D721Med (cell line): ENCODE measurements at regions not wholly inside any gene's neighbourhood (a gene's known extent, or its start where the extent isn't known, plus 50 kb on each side); places are given as distances from the start of the nearest gene placed in this dataset.
"Not testable (repeated sequence)": the region's sequence is repeated elsewhere in the genome, so short reads cannot be mapped to it uniquely, and the experiment has no call there.

ENCODE experiments used
- DNase-seq: peaks from one replicate; pipeline ENCODE4 v3.0.0; 2011; ENCODE audit warnings: low spot score; ENCODE audit not compliant: insufficient read length
- FAIRE-seq: peaks from 2 replicates; lab custom pipeline; 2011; peaks lifted over from hg19 to GRCh38; lab: Jason Lieb, UNC
- TF ChIP-seq, protein P1 (sequence below): IDR thresholded peaks from 2 replicates; pipeline ENCODE4 v1.5.1; 2012; ENCODE audit warnings: mild to moderate bottlenecking, control low read depth; ENCODE audit not compliant: insufficient read depth; ENCODE audit errors: missing control alignments

DNA sequence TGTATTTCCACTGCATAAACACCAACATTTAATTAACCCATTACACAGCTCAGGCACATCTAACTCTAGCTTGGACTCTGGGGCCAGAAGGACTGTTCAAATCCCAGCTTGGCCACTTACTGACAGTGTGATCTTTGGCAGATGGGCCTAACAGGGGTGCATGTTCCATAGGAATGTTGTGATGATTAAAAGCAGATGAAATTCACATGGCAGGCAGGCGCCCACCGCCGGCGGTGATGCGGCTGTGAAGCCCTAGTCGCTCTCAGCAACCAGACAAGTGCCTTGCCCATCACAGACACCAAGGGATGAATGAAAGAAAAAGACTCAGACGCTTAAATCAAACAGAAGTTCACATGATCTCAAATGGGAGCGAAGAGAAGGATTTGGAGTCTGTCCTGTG, 84.6 kb upstream of the WSB1 start:
- DNase-seq (no peak), FAIRE-seq (no peak)
- TF ChIP-seq, protein P1, sequence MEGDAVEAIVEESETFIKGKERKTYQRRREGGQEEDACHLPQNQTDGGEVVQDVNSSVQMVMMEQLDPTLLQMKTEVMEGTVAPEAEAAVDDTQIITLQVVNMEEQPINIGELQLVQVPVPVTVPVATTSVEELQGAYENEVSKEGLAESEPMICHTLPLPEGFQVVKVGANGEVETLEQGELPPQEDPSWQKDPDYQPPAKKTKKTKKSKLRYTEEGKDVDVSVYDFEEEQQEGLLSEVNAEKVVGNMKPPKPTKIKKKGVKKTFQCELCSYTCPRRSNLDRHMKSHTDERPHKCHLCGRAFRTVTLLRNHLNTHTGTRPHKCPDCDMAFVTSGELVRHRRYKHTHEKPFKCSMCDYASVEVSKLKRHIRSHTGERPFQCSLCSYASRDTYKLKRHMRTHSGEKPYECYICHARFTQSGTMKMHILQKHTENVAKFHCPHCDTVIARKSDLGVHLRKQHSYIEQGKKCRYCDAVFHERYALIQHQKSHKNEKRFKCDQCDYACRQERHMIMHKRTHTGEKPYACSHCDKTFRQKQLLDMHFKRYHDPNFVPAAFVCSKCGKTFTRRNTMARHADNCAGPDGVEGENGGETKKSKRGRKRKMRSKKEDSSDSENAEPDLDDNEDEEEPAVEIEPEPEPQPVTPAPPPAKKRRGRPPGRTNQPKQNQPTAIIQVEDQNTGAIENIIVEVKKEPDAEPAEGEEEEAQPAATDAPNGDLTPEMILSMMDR: no peak

DNA sequence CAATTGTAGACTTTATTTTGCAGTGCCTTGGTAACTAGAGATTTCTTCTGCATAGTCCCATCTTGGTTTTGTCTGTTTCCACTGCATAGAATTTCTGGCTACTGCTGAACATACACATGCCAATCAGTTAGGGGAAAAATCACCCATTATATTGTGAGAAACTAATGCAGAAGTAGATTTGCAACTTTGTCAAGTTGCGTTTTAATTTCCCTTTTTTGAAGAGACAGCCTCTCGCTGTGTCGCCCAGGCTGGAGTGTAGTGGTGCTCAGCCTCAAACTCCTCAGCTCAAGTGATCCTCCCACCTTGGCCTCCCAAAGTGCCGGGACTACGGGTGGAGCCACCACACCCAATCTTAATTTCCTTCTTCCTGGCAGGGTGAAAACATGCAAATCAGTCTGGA, 83.1 kb upstream of the WSB1 start:
- not testable (repeated sequence) for DNase-seq, FAIRE-seq

DNA sequence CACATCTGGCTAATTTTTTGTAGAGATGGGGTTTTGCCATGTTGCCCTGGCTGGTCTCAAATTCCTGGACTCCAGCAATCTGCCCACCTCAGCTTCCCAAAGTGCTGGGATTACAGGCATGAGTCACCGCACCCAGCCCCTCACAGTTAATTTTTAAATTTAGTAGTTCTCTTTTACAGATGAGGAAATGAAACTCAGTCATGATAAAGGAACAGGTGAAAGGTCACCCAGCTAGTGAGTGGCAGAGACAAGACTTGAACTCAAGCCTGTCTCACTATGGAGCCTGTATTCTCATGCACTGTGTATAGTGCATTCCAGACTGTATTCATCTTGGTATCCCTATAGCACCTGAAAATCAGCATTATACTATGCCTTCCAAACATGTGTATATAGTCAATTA, 77.1 kb upstream of the WSB1 start:
- TF ChIP-seq, protein P1: no peak
- no peak for DNase-seq
- no peak for FAIRE-seq

DNA sequence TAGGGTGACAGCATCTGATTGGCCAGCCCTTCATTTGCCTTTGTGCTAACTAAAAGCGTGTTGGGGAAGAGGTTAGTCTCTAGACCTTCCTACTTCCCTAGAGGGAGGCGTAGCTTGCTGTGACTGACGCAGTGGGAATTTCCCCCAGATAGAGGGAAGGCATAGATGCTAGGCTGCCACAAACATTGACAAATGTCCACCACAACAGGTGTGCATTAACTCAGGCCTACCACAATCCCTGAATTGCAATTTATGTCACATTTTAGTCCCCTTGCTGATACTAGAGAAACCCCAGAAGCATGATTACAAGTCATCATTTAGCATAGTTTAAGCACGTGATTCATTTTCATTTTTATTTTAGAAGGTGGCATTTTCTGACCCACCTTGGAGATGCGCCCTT, 76.3 kb upstream of the WSB1 start:
- DNase-seq: no peak
- FAIRE-seq: no peak
- TF ChIP-seq, protein P1: no peak

DNA sequence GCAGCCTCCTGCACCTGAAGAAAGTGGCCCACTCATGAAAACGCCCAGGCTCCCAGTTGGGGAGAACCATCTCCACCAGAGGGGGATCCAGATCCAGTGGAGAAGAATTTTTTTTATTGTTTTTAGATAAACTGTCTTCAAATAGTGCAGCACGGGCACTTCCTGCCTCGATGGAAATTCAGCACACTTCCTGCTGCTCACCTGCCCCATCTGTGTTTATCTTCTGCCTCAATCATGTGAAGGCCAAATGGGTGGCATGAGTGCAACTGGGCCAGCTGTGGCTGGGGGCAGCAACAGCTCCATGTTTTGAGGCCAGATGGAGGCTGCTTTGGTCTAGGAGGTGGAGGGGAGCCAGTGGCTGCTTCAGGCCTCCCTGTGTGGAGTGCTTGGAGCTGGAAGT, 75.9 kb upstream of the WSB1 start:
- FAIRE-seq (no peak), DNase-seq (no peak)
- TF ChIP-seq, protein P1: no peak

DNA sequence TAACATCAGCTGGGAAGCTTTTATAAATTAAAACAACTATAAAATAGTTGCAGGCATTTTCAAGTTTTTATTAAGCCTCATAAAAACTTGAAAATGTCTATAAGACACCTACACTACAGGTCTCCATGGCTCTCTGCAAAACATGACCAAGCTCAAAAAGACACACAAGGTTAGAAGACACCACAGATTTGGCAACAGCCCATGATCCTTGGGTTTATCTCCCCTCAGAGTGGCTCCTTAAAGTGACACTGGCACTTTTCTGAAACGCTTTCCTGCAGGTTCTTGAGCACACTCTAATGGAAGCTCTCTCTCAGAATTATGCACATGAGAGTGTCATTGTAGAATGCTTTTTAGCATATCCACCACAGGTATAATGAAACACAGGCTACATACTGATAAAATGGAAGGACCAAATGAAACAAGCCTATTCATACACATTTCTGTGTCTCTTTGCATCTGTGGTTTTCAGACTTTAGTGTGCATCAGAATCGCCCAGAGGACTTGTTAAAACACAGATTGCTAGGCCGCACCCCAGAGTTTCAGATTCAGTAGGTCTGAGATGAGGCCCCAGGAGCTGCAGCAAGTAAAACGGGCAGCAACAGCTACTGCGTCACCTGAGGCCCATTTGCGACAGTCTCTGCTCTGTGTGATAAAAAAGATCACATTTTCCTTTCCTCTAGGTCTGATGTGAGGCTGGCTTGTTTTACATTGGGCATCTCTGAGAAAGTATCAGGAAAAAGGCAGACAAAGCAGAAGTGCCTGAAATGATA, 75.0 kb upstream of the WSB1 start:
- FAIRE-seq: no peak
- DNase-seq: no peak
- TF ChIP-seq, protein P1: no peak

DNA sequence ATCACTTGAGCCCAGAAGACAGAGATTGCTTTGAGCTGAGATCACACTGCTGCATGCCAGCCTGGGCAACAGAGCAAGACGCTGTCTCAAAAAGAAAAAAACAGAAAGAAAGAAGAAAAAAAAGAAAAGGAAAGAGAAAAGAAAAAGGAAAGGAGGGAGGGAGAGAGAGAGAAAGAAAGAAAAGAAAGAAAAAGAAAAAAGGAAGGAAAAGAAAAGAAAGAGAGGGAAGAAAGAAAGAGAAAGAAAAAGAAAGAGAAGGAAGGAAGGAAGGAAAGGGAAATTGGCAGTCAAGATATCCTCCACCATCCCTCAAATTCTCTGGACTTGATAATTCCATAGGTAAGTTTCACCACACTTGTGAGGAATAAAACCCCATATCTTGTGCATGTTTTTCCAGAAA, 71.4 kb upstream of the WSB1 start:
- TF ChIP-seq, protein P1: no peak
- FAIRE-seq: no peak

More for the DNA sequence above, 71.4 kb upstream of the WSB1 start:
- no peak for DNase-seq
